Left ventricle myocardium inferior (tissue), 1 donor: ENCODE measurements at regions not wholly inside any gene's neighbourhood (a gene's known extent, or its start where the extent isn't known, plus 50 kb on each side); places are given as distances from the start of the nearest gene placed in this dataset.

Experiments used
- DNase-seq: peaks from one replicate; pipeline ENCODE4 v3.0.0-alpha.2; 2020
- H3K27ac ChIP-seq: fragments of 200-600 bp; replicated peaks from 2 replicates; pipeline ENCODE4 v1.8.0; 2021
- H3K27me3 ChIP-seq: fragments of 200-600 bp; 2 replicates; pipeline ENCODE4 v1.8.0; 2021; ENCODE audit warnings: low read depth
- H3K36me3 ChIP-seq: fragments of 200-600 bp; 2 replicates; pipeline ENCODE4 v1.8.0; 2021
- H3K4me1 ChIP-seq: fragments of 200-600 bp; 2 replicates; pipeline ENCODE4 v1.8.0; 2021
- H3K4me3 ChIP-seq: fragments of 200-600 bp; 2 replicates; pipeline ENCODE4 v1.8.0; 2021; ENCODE audit warnings: mild to moderate bottlenecking, moderate library complexity
- H3K9me3 ChIP-seq: fragments of 200-600 bp; replicated peaks from 2 replicates; pipeline ENCODE4 v1.8.0; 2021
- CTCF ChIP-seq: fragments of 200-600 bp; IDR thresholded peaks from 2 replicates; pipeline ENCODE4 v1.8.0; 2021; ENCODE audit warnings: antibody characterized with exemption, mild to moderate bottlenecking, borderline replicate concordance
- intact Hi-C: fragments of 100-400 bp; cut with micrococcal nuclease; formaldehyde crosslinking; loops from one replicate; pipeline ENCODE4 v1.11.0; 2022
- donor health status: DM: no; HTN: yes; CAD: no; lungs with severe emphysema.

GRCh38 chr2:150907466-150907865 lies 354.2 kb downstream of the RBM43 start:
- no peak for TF ChIP-seq CTCF
- Histone ChIP-seq H3K4me1 (no peaks in the 10 kb centered on the region), H3K27ac (no peak overlapping the region), H3K27me3 (no peaks in the 10 kb centered on the region), H3K4me3 (no peak overlapping the region), H3K36me3 (no peaks in the 10 kb centered on the region), H3K9me3 (peaks cover 12% of the 10 kb centered on the region)
- DNase-seq = no peak
- intact Hi-C loops = no loop called here

GRCh38 chr2:150903461-150903860 lies 358.2 kb downstream of the RBM43 start:
- Histone ChIP-seq H3K27ac (no peak overlapping the region), H3K36me3 (no peaks in the 10 kb centered on the region), H3K9me3 (peaks cover 43% of the 10 kb centered on the region), H3K27me3 (no peaks in the 10 kb centered on the region), H3K4me1 (no peaks in the 10 kb centered on the region), H3K4me3 (no peak overlapping the region)
- no peak for TF ChIP-seq CTCF
- no peak for DNase-seq
- intact Hi-C loops = no loop called here

- Histone ChIP-seq H3K36me3 (no peaks in the 10 kb centered on the region), H3K27me3 (no peaks in the 10 kb centered on the region), H3K4me3 (no peak overlapping the region), H3K27ac (no peak overlapping the region), H3K9me3 (peaks cover 43% of the 10 kb centered on the region), H3K4me1 (no peaks in the 10 kb centered on the region)
- intact Hi-C loops = no loop called here
- TF ChIP-seq CTCF = no peak
- DNase-seq = no peak
Observed at GRCh38 chr2:150903055-150903454, 358.6 kb downstream of the RBM43 start.

GRCh38 chr2:150900913-150901312 lies 360.8 kb downstream of the RBM43 start:
- intact Hi-C loops = no loop called here

GRCh38 chr2:150895968-150896367 lies 365.7 kb downstream of the RBM43 start:
- no peaks in the 10 kb centered on the region for H3K27me3 ChIP-seq
- H3K4me3 ChIP-seq = no peak overlapping the region
- intact Hi-C loops = no loop called here
- no peak for DNase-seq
- H3K4me1 ChIP-seq = no peaks in the 10 kb centered on the region
- H3K27ac ChIP-seq = no peak overlapping the region
- H3K36me3 ChIP-seq = no peaks in the 10 kb centered on the region
- no peak for TF ChIP-seq CTCF
- peaks cover 18% of the 10 kb centered on the region for H3K9me3 ChIP-seq

More at GRCh38 chr2:150900913-150901312, 360.8 kb downstream of the RBM43 start:
- no peaks in the 10 kb centered on the region for H3K36me3 ChIP-seq
- H3K27me3 ChIP-seq = no peaks in the 10 kb centered on the region
- no peak for DNase-seq
- TF ChIP-seq CTCF = no peak
- H3K4me3 ChIP-seq = no peak overlapping the region
- no peak overlapping the region for H3K27ac ChIP-seq
- H3K9me3 ChIP-seq = peaks cover 42% of the 10 kb centered on the region
- H3K4me1 ChIP-seq = no peaks in the 10 kb centered on the region

- TF ChIP-seq CTCF = no peak
Observed at GRCh38 chr2:150889141-150889540, 372.5 kb downstream of the RBM43 start.

More at GRCh38 chr2:150889141-150889540, 372.5 kb downstream of the RBM43 start:
- Histone ChIP-seq H3K36me3 (no peaks in the 10 kb centered on the region), H3K27ac (no peak overlapping the region), H3K9me3 (no peaks in the 10 kb centered on the region), H3K4me3 (no peak overlapping the region), H3K4me1 (no peaks in the 10 kb centered on the region), H3K27me3 (no peaks in the 10 kb centered on the region)
- DNase-seq = no peak
- intact Hi-C loops = no loop called here
